ENCODE measurements at regions not wholly inside any gene's neighbourhood (a gene's known extent, or its start where the extent isn't known, plus 50 kb on each side); places are given as distances from the start of the nearest gene placed in this dataset.

- no peak for DNase-seq
Observed at GRCh38 chr6:18674346-18674745, 287.2 kb downstream of the RNF144B start.

- DNase-seq, result no peak
Observed at GRCh38 chr6:18675881-18676280, 288.7 kb downstream of the RNF144B start.

GRCh38 chr6:18676548-18676947 is 289.4 kb downstream of the RNF144B start:
- DNase-seq, result no peak

- no peak for DNase-seq
Observed at GRCh38 chr6:18680842-18681241, 293.7 kb downstream of the RNF144B start.

GRCh38 chr6:18681832-18682503 is 294.8 kb downstream of the RNF144B start:
- DNase-seq, result no peak

GRCh38 chr6:18684343-18684742 is 297.2 kb downstream of the RNF144B start:
- DNase-seq, result no peak

GRCh38 chr6:18692929-18693685 is 306.0 kb downstream of the RNF144B start:
- DNase-seq, result no peak

- DNase-seq, result no peak
Observed at GRCh38 chr6:18693881-18694280, 306.7 kb downstream of the RNF144B start.

- no peak for DNase-seq
Observed at GRCh38 chr6:18703546-18703945, 316.4 kb downstream of the RNF144B start.

- DNase-seq, result no peak
Observed at GRCh38 chr6:18707714-18708439, 320.7 kb downstream of the RNF144B start.

GRCh38 chr6:18712595-18712994 is 325.4 kb downstream of the RNF144B start:
- DNase-seq, result no peak

GRCh38 chr6:18720075-18720474 is 332.9 kb downstream of the RNF144B start:
- DNase-seq, result no peak

GRCh38 chr6:18724056-18724455 is 336.9 kb downstream of the RNF144B start:
- DNase-seq, result no peak

- no peak for DNase-seq
Observed at GRCh38 chr6:18725449-18725848, 338.3 kb downstream of the RNF144B start.

- DNase-seq, result no peak
Observed at GRCh38 chr6:18733921-18734550, 346.9 kb downstream of the RNF144B start.

- DNase-seq, result no peak
Observed at GRCh38 chr6:18741741-18742140, 354.6 kb downstream of the RNF144B start.

GRCh38 chr6:18742406-18742805 is 355.3 kb downstream of the RNF144B start:
- DNase-seq, result no peak

GRCh38 chr6:18746727-18747126 is 359.6 kb downstream of the RNF144B start:
- no peak for DNase-seq

- no peak for DNase-seq
Observed at GRCh38 chr6:18748314-18748713, 361.2 kb downstream of the RNF144B start.

GRCh38 chr6:18752278-18753068 is 365.3 kb downstream of the RNF144B start:
- no peak for DNase-seq

GRCh38 chr6:18753076-18753475 is 365.9 kb downstream of the RNF144B start:
- DNase-seq, result no peak

GRCh38 chr6:18763086-18763485 is 375.9 kb downstream of the RNF144B start:
- no peak for DNase-seq

GRCh38 chr6:18784794-18785193 is 397.6 kb downstream of the RNF144B start:
- DNase-seq, result no peak
